ENCODE measurements at regions not wholly inside any gene's neighbourhood (a gene's known extent, or its start where the extent isn't known, plus 50 kb on each side); places are given as distances from the start of the nearest gene placed in this dataset.
A peak's percentile ranks its signal among the peaks of the same experiment; 100 is the strongest.
"Not testable (repeated sequence)": the region's sequence is repeated elsewhere in the genome, so short reads cannot be mapped to it uniquely, and the experiment has no call there.

GRCh38 chr6:113755449-113756289 lies 101.5 kb upstream of the MARCKS start:
- DNase-seq: peak; percentile 38

- no peak for DNase-seq
Measured at GRCh38 chr6:113756290-113756665, 100.9 kb upstream of the MARCKS start.

- DNase-seq: no peak
Measured at GRCh38 chr6:113758214-113758613, 98.9 kb upstream of the MARCKS start.

- DNase-seq: peak; percentile 85
Measured at GRCh38 chr6:113758826-113759574, 98.1 kb upstream of the MARCKS start.

- peak; percentile 92 for DNase-seq
Measured at GRCh38 chr6:113762641-113763040, 94.5 kb upstream of the MARCKS start.

GRCh38 chr6:113763311-113763766 lies 93.8 kb upstream of the MARCKS start:
- DNase-seq: peak; percentile 44

GRCh38 chr6:113763876-113764275 lies 93.3 kb upstream of the MARCKS start:
- peak; percentile 94 for DNase-seq

GRCh38 chr6:113765909-113766308 lies 91.2 kb upstream of the MARCKS start:
- DNase-seq: no peak

GRCh38 chr6:113767985-113768384 lies 89.2 kb upstream of the MARCKS start:
- no peak for DNase-seq

GRCh38 chr6:113772961-113773360 lies 84.2 kb upstream of the MARCKS start:
- DNase-seq: no peak

GRCh38 chr6:113774127-113774825 lies 82.9 kb upstream of the MARCKS start:
- peak; percentile 65 for DNase-seq

GRCh38 chr6:113776998-113777397 lies 80.1 kb upstream of the MARCKS start:
- DNase-seq: no peak

- DNase-seq: no peak
Measured at GRCh38 chr6:113777601-113778000, 79.5 kb upstream of the MARCKS start.

- DNase-seq: no peak
Measured at GRCh38 chr6:113779656-113780055, 77.5 kb upstream of the MARCKS start.

GRCh38 chr6:113782636-113783035 lies 74.5 kb upstream of the MARCKS start:
- DNase-seq: no peak

GRCh38 chr6:113786168-113786567 lies 71.0 kb upstream of the MARCKS start:
- no peak for DNase-seq

- DNase-seq: no peak
Measured at GRCh38 chr6:113788586-113788985, 68.6 kb upstream of the MARCKS start.

GRCh38 chr6:113791225-113791624 lies 65.9 kb upstream of the MARCKS start:
- not testable (repeated sequence) for DNase-seq

GRCh38 chr6:113795371-113795770 lies 61.8 kb upstream of the MARCKS start:
- not testable (repeated sequence) for DNase-seq

- DNase-seq: no peak
Measured at GRCh38 chr6:113796038-113796437, 61.1 kb upstream of the MARCKS start.

- DNase-seq: no peak
Measured at GRCh38 chr6:113802779-113803178, 54.4 kb upstream of the MARCKS start.

- DNase-seq: peak; percentile 86
Measured at GRCh38 chr6:113805173-113805790, 51.9 kb upstream of the MARCKS start.

Measured in suppressor macrophage treated with lipopolysaccharide for 4 hours (primary cell).